HG03432 (cell line): ENCODE measurements at regions not wholly inside any gene's neighbourhood (a gene's known extent, or its start where the extent isn't known, plus 50 kb on each side); places are given as distances from the start of the nearest gene placed in this dataset.
"Not testable (repeated sequence)": the region's sequence is repeated elsewhere in the genome, so short reads cannot be mapped to it uniquely, and the experiment has no call there.

Source experiments
- ATAC-seq: cut with Tn5 transposase; IDR thresholded peaks from one replicate; pipeline ENCODE4 v1.9.1; 2021; ENCODE audit warnings: mild to moderate bottlenecking, moderate library complexity; ENCODE audit not compliant: unreplicated experiment

DNA sequence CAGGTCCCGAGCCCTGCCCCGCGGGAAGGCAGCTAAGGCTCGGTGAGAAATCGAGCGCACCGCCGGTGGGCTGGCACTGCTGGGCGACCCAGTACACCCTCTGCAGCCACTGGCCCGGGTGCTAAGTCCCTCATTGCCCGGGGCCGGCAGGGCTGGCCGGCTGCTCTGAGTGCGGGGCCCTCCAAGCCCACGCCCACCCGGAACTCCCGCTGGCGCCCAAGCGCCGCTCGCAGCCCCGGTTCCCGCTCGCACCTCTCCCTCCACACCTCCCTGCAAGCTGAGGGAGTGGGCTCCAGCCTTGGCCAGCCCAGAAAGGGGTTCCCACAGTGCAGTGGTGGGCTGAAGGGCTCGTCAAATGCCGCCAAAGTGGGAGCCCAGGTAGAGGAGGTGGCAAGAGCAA is 63.2 kb upstream of the IER3 start:
- ATAC-seq = not testable (repeated sequence)

DNA sequence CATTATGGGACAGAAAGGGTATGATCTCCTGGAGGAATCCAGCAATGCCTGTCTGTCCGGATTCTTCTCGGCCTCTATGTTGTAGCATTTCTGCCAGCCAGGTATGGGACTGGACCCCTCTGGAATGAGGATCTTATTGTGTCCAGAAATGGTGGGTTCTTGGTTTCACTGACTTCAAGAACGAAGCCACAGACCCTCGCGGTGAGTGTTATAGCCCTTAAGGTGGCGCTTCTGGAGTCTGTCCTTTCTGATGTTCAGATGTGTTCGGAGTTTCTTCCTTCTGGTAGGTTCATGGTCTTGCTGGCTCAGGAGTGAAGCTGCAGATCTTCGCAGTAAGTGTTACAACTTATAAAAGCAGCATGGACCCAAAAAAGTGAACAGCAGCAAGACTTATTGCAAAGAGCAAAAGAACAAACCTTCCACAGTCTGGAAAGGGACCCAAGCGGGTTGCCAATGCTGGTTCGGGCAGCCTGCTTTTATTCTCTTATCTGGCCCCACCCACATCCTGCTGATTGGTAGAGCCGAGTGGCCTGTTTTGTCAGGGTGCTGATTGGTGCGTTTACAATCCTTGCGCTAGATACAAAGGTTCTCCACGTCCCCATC is 62.3 kb upstream of the IER3 start:
- ATAC-seq = no peak

DNA sequence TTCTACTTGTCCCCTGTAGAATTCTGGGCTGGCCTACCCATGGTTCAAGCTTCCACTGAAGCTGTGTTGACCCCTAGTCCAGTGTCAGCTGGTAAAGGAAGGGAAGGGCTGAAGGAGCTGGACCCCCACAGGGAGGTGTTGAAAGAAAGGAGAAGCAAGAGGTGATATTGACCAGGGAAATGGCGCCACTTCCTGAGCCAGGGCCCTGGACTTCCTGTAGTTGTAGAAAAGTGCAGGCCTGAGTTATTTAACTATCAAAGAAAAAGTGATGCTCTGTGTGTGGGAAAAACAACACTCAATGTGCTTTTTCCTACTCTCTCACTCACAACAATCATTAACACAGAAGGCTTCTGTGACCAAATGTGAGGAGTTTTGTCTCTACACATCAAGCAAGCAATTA is 60.0 kb upstream of the IER3 start:
- no peak for ATAC-seq

DNA sequence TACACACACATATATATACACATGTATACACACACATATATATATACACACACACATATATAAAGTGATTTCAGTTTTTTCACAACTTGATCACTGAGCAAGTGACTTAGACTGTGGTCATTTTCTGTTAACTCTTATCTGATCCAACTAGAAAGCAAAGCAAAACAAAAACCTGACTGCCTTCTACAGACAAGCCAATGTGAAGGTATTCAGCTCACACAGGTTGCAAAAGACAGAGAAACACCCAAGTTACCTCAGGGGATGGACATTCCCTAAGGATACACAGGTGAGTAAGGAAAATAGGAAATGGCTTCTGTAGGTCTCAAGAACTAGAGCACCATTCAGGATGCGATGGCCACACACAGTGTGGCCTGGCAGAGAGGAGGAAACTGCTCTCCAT is 58.4 kb upstream of the IER3 start:
- ATAC-seq = no peak

DNA sequence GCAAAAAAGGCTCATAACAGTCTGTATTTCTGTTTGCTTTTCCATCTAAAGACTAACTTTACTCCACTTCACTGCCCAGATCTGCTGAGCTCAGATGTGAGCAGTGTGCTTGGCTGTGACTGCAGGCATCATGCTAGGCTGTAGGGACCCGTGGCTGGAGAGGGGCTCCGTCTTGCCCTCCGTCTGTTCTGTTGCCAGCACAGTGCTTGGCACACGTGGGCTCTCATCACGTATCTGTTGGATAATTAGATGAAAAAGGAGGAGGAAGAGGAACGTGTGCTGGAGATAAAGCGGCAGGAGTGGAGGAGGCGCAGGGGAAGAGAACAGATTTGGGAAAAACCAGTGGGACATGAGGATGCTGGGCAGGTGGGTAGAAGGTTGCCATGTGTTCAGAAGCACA is 57.6 kb upstream of the IER3 start:
- ATAC-seq = no peak

DNA sequence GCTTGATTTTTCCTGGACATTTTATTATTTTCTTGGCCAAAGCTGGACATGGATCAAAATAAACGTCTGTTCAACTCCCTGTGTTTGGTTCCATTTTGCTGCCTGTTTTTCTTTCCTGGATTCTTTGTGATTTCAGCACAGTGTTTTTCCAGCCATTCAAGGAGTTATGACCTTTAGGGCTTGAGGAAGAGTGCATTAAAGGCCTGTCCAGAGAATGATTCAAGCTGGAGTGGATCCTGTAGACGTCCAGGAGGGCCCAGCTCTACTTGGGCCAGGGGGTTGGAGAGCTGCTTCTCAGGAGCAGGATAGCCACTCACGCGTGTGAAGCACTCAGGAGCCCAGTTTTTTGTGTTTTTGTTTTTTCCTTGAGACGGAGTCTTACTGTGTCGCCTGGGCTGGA is 56.5 kb upstream of the IER3 start:
- ATAC-seq = no peak

DNA sequence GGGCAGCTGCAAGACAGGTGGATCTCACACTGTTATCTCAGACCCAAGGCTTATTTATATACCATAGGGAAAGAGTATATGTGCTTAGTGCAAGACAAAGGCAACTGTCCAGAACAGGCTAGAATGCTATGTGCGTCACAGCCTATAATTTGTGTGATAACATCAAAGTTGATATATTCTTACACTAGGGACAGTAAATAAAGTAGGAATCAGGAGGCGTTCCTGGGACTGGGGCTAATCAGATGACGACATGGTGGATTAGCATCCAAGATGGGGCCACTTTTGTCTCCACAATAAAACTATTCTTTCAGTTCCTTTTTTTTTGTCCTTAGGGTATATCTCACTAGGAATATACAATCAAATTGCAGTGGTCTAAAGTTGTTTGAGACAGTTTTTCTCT is 54.9 kb upstream of the IER3 start:
- no peak for ATAC-seq

DNA sequence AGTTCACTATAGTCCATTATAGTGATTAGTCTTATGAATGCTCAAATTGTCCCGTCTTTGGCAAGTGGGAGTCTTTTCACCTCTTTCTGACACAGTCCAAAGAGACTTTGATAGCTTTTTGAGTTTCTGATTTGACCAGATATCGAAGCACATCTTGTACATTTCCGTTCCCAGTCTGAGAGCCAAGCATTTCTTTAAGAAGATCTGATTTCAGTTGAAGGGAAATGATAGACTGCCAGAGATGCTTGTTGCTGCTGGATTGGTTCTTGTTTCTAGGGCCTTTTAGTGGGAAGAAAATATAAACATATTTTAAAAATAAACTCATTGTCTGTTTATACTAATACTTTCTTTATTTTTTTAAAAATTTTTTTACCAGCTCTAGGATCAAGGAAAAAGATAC is 54.1 kb upstream of the IER3 start:
- ATAC-seq = no peak

DNA sequence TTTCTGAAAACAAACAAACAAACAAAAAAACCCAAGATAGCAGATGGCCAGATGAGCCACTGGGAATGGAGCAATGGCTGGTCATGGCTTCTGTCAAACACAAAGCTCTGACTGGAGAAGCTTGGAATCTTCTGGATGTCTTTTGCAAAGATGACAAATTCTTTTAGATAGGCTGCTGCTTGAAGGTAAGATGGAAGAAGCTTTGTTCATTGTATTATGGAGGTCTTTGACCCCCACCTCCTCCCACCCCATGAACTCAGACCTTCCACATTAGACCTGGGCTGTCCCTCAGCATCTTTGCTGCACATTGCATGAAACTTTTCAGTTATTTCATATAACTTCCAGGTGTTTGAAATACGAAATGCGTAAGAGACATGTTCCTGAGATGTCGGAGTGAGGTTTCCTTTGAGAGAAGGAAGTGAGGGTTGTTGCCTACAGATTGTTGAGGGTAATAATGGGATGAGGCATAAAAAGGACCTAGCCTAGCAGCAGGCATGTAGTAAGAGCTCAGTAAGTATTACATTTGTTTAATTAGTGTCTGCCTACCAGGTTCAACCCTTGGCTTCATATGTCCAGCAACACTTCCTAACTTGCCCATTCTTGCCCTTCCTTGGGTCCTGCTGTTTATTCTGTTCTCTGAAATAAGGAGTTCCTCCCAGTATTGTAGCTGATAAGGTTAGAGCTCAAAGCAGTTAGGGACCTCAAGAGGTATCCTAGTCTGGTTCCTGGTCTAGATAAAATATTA is 51.4 kb upstream of the IER3 start:
- no peak for ATAC-seq
